C4-2B (cell line): ENCODE measurements at regions not wholly inside any gene's neighbourhood (a gene's known extent, or its start where the extent isn't known, plus 50 kb on each side); places are given as distances from the start of the nearest gene placed in this dataset.

ENCODE experiments used
- H3K27ac ChIP-seq: fragments of 450-650 bp; 2 replicates; pipeline ENCODE4 v1.5.1; 2017
- ZFX ChIP-seq: fragments of 450-650 bp; IDR thresholded peaks from 2 replicates; pipeline ENCODE4 v1.6.1; 2017
- TF ChIP-seq, protein P1 (sequence below): fragments of 450-650 bp; conservative IDR thresholded peaks from 2 replicates; pipeline ENCODE4 v1.5.1; 2017; ENCODE audit warnings: mild to moderate bottlenecking

DNA sequence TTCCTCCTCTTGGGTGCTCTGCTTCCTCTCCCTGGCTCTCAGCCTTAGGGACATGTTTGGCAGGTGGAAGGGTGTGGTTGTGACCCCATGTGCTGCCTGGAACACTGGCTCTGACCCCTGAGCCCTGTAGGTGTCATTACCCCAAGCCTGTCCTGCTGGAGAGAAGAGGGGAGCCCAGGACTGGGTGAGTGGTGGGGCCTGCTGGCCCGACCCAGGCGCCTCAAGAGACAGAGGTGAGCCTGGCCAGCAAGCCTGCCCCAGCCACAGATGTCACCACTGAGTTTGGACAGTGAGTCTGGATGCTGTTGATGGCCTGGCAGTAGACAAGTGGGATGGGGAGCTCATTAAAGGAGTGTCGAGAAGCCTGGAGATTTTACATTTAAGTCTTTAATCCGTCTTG is 1112.2 kb downstream of the BRD1 start:
- TF ChIP-seq ZFX: no peak
- TF ChIP-seq, protein P1, sequence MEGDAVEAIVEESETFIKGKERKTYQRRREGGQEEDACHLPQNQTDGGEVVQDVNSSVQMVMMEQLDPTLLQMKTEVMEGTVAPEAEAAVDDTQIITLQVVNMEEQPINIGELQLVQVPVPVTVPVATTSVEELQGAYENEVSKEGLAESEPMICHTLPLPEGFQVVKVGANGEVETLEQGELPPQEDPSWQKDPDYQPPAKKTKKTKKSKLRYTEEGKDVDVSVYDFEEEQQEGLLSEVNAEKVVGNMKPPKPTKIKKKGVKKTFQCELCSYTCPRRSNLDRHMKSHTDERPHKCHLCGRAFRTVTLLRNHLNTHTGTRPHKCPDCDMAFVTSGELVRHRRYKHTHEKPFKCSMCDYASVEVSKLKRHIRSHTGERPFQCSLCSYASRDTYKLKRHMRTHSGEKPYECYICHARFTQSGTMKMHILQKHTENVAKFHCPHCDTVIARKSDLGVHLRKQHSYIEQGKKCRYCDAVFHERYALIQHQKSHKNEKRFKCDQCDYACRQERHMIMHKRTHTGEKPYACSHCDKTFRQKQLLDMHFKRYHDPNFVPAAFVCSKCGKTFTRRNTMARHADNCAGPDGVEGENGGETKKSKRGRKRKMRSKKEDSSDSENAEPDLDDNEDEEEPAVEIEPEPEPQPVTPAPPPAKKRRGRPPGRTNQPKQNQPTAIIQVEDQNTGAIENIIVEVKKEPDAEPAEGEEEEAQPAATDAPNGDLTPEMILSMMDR: no peak
- H3K27ac ChIP-seq: no peak overlapping the region

DNA sequence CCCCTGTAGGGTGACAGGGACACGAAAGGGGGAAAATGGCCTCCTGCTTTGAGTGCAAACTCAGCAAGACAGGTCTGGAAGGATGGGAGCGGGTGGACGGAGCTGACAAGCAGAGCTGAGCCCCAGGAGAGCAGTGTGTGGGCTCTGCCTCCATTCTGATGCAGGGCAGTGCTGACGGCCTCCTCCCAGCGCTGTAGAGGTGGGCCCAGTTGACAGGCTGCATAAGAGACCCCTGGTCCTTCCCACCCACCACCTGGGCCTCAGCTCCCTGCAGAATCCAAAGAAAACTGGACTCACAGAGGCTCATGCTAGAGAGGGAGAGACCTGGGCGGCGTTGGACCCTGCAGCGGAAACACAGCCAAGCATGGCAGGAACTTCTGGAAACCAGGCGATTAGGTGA is 1113.4 kb downstream of the BRD1 start:
- no peak for TF ChIP-seq ZFX
- TF ChIP-seq, protein P1: no peak

DNA sequence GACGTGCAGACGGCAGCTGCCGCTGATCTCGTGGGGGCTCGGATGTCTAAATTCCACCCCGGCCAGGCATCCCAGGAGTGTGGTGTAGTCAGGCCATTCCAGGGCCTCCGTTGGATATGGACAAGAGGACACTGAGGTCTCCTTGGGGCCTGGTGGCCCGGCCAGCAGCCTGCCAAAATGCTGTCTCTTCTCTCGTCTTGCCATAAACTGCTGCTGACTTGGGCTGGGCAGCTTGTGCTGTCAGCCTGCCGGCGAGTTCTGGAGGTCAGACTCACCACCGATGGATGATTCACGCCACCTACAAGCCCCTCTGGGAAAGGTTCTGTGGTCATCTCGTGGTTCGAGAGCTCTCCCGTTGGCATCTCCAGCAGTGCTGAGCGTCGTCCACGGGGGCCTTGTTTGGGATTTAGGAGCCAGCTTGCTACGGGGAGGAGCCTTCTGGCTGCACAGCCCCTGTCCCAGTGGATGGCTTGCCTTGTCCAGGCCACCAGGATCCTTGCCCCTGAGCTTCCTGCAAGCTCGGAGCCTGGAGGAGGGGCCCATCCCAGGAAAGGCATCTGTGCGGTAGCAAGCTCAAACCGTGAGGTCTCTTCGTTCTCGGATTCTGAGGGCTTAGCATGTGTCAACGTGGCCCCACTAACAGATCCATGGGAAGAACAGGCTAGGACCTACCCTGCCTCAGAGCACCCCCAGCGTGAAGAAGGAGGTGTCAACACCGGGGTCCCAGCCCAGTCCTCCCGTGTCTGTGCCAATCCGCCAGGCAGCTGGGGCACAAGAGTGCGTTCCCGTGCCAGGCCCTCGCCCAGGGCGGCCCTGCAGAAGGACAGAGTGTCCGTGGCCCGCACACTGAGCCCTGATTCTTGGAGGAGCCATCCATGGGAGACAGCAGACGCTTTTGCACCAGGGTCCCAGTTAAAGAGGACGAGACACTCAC is 1114.1 kb downstream of the BRD1 start:
- TF ChIP-seq ZFX: no peak
- TF ChIP-seq, protein P1: no peak
- no peak overlapping the region for H3K27ac ChIP-seq

More for the DNA sequence above, 1113.4 kb downstream of the BRD1 start:
- no peak overlapping the region for H3K27ac ChIP-seq

DNA sequence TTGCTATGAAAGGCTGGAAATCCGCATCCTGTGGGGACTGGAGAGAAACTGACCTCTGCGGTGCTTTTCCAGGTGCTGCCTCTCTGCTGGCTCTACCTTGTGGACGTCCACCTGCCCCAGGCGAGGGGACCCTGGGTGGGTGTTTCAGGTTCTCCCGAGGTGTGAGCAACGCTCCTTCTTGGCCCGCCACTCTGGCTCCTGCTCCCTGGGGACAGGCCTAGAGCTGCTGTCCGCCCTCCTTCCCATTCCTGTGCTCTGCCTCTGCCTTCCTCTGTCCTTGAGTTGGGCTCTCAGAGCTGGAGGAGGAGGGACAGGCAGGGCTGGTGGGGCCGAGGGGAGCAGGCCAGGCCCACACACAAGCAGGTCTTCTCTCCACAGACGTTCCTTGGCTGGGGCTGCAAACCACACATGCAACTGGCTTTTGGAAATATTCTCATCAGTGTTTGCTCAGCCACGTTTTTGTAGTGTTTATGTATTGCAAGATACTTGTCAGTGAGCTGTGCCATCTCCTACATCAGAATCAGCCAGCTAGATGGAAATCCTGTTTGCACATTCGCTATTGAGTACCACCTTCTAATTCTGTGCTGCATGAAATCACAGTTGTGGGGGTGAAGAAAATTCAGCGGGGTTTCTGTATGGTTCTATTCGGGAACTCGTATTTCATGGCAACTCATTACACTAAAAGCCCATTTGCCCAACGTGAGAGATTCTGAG is 1115.0 kb downstream of the BRD1 start:
- no peak overlapping the region for H3K27ac ChIP-seq

DNA sequence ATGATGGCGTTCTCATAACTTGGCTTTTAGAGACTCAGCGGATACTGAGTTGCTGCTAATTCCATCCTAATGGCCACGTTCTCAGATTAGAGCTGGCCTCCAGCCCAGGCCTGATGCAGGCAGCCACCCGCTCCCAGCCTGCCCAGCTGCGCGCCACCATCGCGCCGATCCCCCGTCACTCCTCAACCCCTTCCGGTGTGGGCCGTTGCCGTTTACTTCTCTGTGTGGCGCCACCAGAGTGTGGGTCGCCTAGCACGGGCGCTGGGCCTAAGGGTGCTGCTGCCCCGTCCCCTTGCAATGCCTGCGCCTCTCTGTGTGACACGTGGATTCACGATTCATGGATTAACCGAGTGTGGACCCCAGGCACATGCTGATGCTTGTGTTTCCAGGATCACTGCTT is 1116.0 kb downstream of the BRD1 start:
- H3K27ac ChIP-seq: no peak overlapping the region
- no peak for TF ChIP-seq ZFX
- TF ChIP-seq, protein P1: no peak

More for the DNA sequence above, 1115.0 kb downstream of the BRD1 start:
- TF ChIP-seq, protein P1: no peak
- no peak for TF ChIP-seq ZFX

DNA sequence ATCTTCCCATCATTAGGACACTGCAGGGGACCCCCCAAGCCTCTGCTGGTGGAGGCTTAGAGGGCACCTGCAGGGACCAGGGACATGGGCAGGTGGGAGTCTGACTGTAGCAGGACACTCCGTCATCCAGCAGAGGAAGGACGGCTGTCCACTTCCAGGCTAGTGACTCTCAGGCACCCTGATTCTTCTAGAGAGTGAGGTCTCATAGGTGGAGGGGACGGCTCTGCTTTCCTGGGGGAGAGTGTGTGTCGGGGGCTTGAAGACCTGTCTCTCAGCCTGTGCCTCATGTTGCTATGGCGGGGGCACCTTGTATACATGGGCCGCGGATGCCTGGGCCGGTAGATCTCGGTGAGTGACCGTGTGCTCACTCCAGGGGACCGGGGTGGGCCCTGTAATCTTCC is 1116.6 kb downstream of the BRD1 start:
- no peak overlapping the region for H3K27ac ChIP-seq
- TF ChIP-seq, protein P1: no peak
- no peak for TF ChIP-seq ZFX

DNA sequence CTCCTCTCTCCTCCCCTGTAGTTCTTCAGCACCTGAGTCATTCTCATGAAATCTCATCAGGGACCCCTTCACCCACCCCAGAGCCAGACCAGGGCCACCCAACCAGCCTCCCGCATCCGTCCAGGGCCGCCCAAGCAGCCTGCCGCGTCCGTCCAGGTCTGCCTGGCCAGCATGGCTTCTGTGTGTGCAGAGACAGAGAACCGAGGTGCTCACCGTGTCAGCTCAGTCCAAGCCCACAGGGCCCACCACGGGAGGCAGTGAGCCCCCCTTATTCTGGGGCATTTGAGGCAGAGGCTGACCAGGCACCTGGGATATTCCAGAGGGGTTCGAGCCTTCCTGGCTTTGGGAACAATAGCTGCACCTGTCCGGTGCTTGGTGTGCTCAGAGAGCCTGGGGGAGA is 1117.3 kb downstream of the BRD1 start:
- H3K27ac ChIP-seq: no peak overlapping the region
- no peak for TF ChIP-seq ZFX
- TF ChIP-seq, protein P1: no peak
